GM19023 (cell line): ENCODE measurements at regions not wholly inside any gene's neighbourhood (a gene's known extent, or its start where the extent isn't known, plus 50 kb on each side); places are given as distances from the start of the nearest gene placed in this dataset.

ENCODE experiments used
- ATAC-seq: cut with Tn5 transposase; IDR thresholded peaks from one replicate; pipeline ENCODE4 v1.9.1; 2021; ENCODE audit warnings: mild to moderate bottlenecking, moderate library complexity; ENCODE audit not compliant: unreplicated experiment

- no peak for ATAC-seq
Measured at GRCh38 chr11:121703201-121703600, 250.4 kb upstream of the SORL1-AS1 start.

DNA sequence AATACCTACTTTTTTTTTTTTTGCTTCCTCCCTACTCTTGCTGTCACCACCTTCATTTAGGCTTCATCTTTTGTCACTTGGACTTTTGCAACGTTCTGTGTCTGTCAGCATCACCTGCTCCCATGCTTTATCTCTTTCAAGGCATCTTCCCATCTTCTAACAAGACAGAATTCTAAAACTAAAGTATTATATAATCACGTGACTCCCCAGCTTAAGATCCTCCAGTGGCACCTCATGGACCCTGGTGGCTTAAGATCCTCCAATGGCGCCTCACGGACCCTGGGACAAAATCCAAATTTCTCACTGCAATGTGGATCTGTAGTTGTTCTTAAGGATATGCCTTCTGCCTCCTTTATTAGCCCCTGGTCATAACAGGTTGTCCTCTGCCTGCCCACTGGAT, 248.2 kb upstream of the SORL1-AS1 start:
- ATAC-seq: no peak

GRCh38 chr11:121699801-121700200, 247.0 kb upstream of the SORL1-AS1 start:
- ATAC-seq: no peak

DNA sequence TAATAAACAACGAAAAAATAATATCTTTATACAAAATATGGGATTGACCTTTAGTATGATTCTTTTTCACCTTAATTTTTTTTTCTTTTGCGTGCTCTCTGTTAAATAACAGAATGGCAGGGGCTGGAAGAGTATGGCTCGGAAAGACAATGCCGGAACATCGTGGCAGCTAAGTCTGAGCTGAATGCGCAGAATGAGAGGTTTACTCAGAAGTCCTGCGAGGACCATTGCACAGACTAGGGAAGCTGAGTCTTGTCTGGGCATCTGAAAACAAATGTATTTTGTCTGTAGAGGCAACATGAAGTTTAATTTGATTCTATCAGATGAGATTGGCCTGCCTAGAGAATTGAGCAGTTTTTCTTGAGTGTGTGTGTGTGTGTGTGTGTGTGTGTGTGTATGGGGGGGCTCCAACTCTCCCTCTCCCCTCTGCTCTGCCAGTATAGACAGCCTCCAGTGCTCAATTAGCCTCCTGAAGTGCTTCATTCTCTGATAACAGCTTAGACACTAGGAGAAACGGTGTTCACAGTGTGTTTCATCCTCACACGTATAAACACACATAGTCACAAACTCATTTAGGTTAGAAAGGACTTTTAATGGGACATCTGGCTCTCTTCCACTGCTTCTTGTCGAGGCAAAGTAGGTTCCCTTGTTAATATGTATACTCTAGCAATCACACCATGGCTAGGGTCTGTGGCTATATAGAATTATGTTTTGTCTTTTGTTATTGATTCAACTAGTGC, 244.3 kb upstream of the SORL1-AS1 start:
- ATAC-seq: no peak

- no peak for ATAC-seq
Measured at GRCh38 chr11:121696177-121696871, 243.6 kb upstream of the SORL1-AS1 start.

DNA sequence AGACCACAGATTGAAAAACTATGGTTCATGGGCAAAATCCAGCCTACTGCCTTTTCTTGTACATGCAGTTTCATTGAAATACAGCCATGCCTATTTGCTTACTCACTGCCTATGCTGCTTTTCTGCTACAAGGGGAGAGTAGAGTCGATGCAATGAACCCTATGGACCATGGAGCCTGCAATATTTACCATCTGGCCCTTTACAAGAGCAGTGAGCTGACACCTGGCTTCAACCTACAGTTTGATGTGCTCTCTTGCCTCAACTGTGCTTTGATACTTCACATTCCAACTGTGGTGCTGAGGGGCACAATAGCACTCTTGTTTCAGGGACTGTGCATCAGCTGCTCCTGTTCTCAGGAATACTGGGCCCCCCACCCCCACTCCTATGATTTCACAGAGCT, 239.5 kb upstream of the SORL1-AS1 start:
- no peak for ATAC-seq

DNA sequence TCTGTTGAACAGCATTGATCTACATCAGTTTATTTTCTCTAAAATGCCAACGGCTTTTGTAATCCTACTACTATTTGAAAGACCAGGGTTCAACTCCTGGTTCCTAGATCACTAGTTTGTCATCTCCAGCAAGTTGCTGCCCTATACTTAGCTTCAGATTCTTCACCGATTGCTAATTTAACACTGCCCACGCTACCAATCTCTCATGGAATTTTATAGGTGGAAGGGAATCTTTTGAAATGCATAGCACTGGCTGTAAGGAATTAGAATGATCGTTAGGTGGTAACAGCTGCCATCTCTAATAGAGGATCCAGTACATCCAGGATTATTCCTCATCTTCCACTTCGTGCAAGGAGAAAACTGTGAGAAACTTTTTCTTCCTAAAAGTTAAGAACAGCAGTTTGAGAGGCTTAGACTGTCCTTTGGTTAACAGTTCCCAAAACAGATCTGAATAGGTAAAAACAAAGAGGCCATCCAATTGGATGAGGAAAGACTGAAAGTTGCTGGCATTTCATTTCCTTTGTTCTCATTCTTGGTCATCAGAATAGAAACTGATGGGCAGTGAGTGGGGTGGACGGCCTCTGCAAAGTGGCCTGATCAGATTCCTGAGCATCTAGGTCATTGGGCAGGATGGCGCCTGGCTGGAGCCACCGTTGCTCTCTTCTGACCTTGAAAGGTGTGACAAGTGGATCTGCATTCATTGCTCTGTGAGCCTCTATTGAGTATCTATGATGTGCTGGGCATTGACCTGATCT, 236.3 kb upstream of the SORL1-AS1 start:
- no peak for ATAC-seq

DNA sequence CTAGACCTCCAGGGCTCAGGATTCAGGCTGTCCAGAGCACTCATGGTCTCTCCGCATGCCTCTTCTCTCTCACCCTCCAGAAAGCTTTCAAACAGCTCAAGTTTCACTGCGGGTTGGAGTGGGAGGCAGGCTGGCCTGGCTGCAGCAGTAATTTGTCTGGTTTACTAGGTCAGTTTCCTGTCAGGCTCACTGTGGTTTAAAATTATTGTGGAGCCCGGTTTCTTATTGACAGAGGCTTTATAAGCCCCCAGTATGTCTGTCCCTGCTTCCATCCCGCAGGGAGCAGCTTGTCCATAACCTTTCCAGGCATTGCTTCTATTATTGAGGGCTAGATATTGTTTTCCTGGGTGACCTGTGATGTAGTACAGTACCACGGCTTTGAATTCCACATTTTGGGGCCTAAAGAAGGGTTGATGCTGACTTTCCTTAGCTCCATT, 235.3 kb upstream of the SORL1-AS1 start:
- no peak for ATAC-seq

DNA sequence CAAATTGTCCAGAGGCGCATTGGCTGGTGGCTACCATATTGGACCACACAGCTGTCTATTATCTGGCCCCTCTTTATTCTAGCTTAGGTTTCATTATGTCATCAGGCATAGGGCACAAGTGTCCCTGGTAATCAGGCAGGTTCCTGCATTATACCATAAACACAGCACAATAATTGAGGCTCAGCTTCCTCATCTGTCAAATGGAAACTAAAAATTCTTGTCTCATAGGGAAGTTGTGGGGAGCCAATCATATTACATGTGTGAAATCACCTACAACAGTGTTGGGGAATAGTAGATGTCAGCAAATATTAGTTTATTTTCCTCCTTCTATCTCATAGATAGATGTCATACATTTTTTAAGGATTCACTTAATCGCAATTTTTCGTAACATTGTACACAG, 231.0 kb upstream of the SORL1-AS1 start:
- ATAC-seq: no peak
